NB4 (cell line): ENCODE measurements at regions not wholly inside any gene's neighbourhood (a gene's known extent, or its start where the extent isn't known, plus 50 kb on each side); places are given as distances from the start of the nearest gene placed in this dataset.

Experiments
- DNase-seq: peaks from one replicate; pipeline ENCODE4 v3.0.0; 2010; ENCODE audit warnings: low read depth
- H3K4me3 ChIP-seq: one replicate; pipeline ENCODE4 v1.5.1; 2011; ENCODE audit warnings: mild to moderate bottlenecking, low read depth, low read length, moderate library complexity
- CTCF ChIP-seq: IDR thresholded peaks from one replicate; pipeline ENCODE4 v1.5.1; 2012; ENCODE audit warnings: low read depth, low read length
- MAX ChIP-seq: IDR thresholded peaks from 2 replicates; pipeline ENCODE4 v1.6.1; 2011; ENCODE audit warnings: low read depth, low read length
- MYC ChIP-seq: IDR thresholded peaks from 2 replicates; pipeline ENCODE4 v1.6.1; 2011; ENCODE audit warnings: low read depth, low read length
- POLR2A ChIP-seq: IDR thresholded peaks from 2 replicates; pipeline ENCODE4 v1.6.1; 2011; ENCODE audit warnings: mild to moderate bottlenecking; ENCODE audit not compliant: insufficient read length; ENCODE audit errors: extremely low read depth

DNA sequence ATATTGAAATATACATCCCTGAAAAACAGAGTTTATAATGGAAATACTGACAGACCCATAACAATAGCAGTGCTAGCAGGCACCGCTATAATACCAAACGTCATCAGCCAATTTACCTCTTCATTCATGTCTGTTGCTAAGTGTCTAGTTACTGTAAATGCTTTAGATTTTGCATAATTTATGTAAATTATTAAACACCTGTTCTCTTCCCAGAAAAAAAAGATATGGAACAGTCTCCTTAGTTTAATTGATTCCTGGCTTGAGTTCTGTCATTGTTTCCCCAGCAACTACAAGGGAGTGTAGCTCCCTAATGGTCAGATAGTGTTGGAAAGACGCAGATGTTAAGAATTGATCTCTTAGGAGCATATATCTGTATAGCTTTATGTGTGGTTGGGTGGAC, 817.9 kb upstream of the ADGRL2 start:
- no peak overlapping the region for H3K4me3 ChIP-seq
- TF ChIP-seq CTCF, result no peak
- TF ChIP-seq MAX, result no peak
- TF ChIP-seq POLR2A, result no peak
- no peak for TF ChIP-seq MYC
- no peak for DNase-seq

DNA sequence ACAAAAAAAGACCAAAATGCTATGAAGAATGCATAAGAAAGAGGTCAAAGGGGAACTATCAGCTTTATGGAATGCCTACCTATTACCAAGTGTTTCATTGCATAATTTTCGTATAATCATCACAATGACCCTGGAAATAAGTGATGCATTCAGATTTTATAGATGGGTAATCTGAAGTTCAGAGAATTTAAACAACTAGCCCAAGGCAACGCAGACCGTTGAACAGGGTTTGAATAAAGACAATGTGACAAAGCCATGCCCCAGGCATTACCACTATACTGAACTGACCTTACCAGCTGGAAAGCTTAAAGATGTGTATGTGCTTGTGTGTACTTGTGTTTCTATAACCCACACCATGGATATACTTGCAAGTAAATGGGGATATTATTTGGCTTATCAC, 827.6 kb upstream of the ADGRL2 start:
- no peak overlapping the region for H3K4me3 ChIP-seq
- TF ChIP-seq POLR2A (no peak), CTCF (no peak), MAX (no peak), MYC (no peak)
- DNase-seq, result no peak

GRCh38 chr1:80966266-80966665, 834.5 kb upstream of the ADGRL2 start:
- H3K4me3 ChIP-seq, result no peak overlapping the region
- TF ChIP-seq POLR2A (no peak), MAX (no peak), MYC (no peak), CTCF (no peak)
- DNase-seq, result no peak

GRCh38 chr1:80962564-80962963, 838.2 kb upstream of the ADGRL2 start:
- TF ChIP-seq MAX, result no peak
- H3K4me3 ChIP-seq, result no peak overlapping the region
- no peak for DNase-seq

DNA sequence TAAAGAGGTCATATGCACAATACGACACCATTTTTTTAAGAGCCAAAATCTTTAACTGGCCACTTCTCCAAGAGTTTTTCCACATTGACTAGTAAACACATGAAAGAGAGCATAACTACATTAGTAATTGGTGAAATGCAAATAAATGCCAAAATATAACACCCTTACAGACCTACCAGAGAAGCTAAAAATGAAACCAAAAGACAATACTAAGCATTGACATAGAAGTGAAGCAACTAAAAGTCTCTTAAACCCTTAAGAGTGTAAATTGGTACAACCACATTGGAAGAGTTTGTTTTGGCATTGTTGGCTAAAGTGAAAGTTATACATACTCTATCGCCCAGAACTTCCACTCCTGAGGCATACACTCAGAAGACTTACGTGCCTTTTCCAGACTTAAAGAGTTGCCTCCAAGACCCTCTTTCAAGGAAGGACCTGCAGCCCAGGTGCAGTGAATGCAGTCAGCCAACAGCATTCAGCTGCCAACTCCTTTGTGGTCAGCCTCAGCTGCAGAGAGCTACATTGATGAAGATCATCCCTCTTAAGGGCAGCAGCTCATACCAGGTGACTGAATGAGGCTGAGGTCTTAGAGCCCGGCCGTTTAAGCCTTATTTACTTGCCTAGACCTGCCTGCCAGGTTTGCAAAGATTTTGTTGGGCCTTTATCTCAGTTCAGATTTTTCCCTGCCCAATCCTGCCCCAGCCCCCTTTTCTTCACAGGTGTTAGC, 839.1 kb upstream of the ADGRL2 start:
- H3K4me3 ChIP-seq, result no peak overlapping the region
- DNase-seq, result no peak
- no peak for TF ChIP-seq POLR2A
- no peak for TF ChIP-seq MYC
- TF ChIP-seq CTCF, result no peak
- TF ChIP-seq MAX, result no peak

GRCh38 chr1:80933346-80933745, 867.4 kb upstream of the ADGRL2 start:
- TF ChIP-seq MYC (no peak), MAX (no peak), CTCF (no peak), POLR2A (no peak)
- H3K4me3 ChIP-seq, result no peak overlapping the region
- DNase-seq, result no peak
